SH-SY5Y (cell line): ENCODE measurements at regions not wholly inside any gene's neighbourhood (a gene's known extent, or its start where the extent isn't known, plus 50 kb on each side); places are given as distances from the start of the nearest gene placed in this dataset.

Experiments
- GATA2 ChIP-seq: IDR thresholded peaks from 2 replicates; pipeline ENCODE4 v1.6.1; 2011; ENCODE audit warnings: mild to moderate bottlenecking, low read depth, low read length
- GATA3 ChIP-seq: IDR thresholded peaks from 2 replicates; pipeline ENCODE4 v1.6.1; 2011; ENCODE audit warnings: low read depth, mild to moderate bottlenecking, low read length, moderate library complexity

DNA sequence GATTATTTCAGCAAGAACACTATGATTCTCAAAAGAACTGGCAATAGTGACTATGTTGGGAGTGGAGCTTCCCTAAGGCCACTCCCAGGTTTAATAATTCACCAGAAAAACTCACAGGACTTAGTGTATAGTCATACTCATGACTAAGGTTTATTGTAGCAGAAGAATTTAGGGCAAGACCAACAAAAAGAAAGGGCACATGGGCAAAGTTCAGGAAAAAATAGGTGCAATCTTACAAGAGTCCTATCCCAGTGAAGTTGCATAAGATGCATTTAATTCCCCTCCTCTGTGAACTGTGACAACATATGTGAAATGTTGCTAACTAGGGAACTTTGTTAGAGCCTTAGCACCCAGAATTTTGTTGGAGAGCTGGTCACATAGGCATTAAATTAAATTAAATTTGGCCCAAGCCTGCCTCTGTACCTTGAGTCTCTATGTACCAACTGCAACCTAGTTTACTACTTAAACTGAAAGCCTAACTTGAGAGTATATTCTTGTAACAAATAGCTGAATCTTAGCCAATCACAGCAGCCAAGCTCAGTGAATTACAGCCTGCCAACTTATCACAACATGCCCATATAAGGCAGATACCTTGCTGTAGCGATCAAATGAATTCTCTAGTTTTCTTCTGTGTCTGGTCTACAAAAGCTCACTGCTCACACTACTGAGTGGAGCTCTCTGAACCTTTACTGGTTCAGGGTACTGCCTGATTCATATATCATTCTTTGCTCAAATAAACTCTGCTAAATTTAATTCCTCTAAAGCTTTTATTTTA, 386.2 kb upstream of the ARHGEF26 start:
- TF ChIP-seq GATA3 (no peak), GATA2 (no peak)
